OCI-LY1 (cell line): ENCODE measurements at regions not wholly inside any gene's neighbourhood (a gene's known extent, or its start where the extent isn't known, plus 50 kb on each side); places are given as distances from the start of the nearest gene placed in this dataset.

Experiments
- EZH2 ChIP-seq: fragments of 200-600 bp; sonication (generic), shearing (Covaris generic); IDR thresholded peaks from 2 replicates; pipeline ENCODE4 v1.8.0; 2017; ENCODE audit warnings: borderline replicate concordance, mixed run types, mild to moderate bottlenecking, antibody characterized with exemption, low read length, moderate library complexity, mixed read lengths
- TF ChIP-seq, protein P1 (sequence below): fragments of 200-600 bp; sonication (generic), shearing (Covaris generic); IDR thresholded peaks from 2 replicates; pipeline ENCODE4 v1.5.1; 2017; ENCODE audit warnings: mild to moderate bottlenecking, antibody characterized with exemption, low read length, moderate library complexity, mixed read lengths

- TF ChIP-seq, protein P1, sequence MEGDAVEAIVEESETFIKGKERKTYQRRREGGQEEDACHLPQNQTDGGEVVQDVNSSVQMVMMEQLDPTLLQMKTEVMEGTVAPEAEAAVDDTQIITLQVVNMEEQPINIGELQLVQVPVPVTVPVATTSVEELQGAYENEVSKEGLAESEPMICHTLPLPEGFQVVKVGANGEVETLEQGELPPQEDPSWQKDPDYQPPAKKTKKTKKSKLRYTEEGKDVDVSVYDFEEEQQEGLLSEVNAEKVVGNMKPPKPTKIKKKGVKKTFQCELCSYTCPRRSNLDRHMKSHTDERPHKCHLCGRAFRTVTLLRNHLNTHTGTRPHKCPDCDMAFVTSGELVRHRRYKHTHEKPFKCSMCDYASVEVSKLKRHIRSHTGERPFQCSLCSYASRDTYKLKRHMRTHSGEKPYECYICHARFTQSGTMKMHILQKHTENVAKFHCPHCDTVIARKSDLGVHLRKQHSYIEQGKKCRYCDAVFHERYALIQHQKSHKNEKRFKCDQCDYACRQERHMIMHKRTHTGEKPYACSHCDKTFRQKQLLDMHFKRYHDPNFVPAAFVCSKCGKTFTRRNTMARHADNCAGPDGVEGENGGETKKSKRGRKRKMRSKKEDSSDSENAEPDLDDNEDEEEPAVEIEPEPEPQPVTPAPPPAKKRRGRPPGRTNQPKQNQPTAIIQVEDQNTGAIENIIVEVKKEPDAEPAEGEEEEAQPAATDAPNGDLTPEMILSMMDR = no peak
- TF ChIP-seq EZH2 = no peak
These were observed 93.7 kb upstream of the SETBP1 start for GRCh38 chr18:44586782-44587524.
